Sigmoid colon (tissue), 4 donors: ENCODE measurements at regions not wholly inside any gene's neighbourhood (a gene's known extent, or its start where the extent isn't known, plus 50 kb on each side); places are given as distances from the start of the nearest gene placed in this dataset.

Experiments used
- CTCF ChIP-seq, 4 experiments: fragments of 450-650 bp in 3 of 4; fragments of 200-600 bp in 1 of 4; IDR thresholded peaks; one replicate each; pipeline ENCODE4 v1.5.1; 2016 to 2019; ENCODE audit warnings: antibody characterized with exemption in 4 of 4, mild to moderate bottlenecking in 3 of 4, moderate library complexity in 2 of 4
- EP300 ChIP-seq, 4 donors: sonication (generic); formaldehyde crosslinking; IDR thresholded peaks; one replicate each; pipeline ENCODE4 v1.6.1; 2017; ENCODE audit warnings: antibody characterized with exemption in 4 of 4
- POLR2AphosphoS5 ChIP-seq, 4 donors: sonication (generic); formaldehyde crosslinking; IDR thresholded peaks; one replicate each; pipeline ENCODE4 v1.6.1; 2017; ENCODE audit warnings: antibody characterized with exemption in 4 of 4

GRCh38 chr10:52551046-52551445 is 221.5 kb downstream of the MBL2 start:
- TF ChIP-seq POLR2AphosphoS5 (IDR thresholded peaks at IDR 0.05) (no peak), CTCF (IDR thresholded peaks at IDR 0.05) (no peak), EP300 (IDR thresholded peaks at IDR 0.05) (no peak)
